GM18519 (cell line): ENCODE measurements at regions not wholly inside any gene's neighbourhood (a gene's known extent, or its start where the extent isn't known, plus 50 kb on each side); places are given as distances from the start of the nearest gene placed in this dataset.

Experiments used
- ATAC-seq: cut with Tn5 transposase; IDR thresholded peaks from one replicate; pipeline ENCODE4 v1.9.1; 2021; ENCODE audit warnings: mild to moderate bottlenecking, moderate library complexity; ENCODE audit not compliant: unreplicated experiment, low FRiP score

DNA sequence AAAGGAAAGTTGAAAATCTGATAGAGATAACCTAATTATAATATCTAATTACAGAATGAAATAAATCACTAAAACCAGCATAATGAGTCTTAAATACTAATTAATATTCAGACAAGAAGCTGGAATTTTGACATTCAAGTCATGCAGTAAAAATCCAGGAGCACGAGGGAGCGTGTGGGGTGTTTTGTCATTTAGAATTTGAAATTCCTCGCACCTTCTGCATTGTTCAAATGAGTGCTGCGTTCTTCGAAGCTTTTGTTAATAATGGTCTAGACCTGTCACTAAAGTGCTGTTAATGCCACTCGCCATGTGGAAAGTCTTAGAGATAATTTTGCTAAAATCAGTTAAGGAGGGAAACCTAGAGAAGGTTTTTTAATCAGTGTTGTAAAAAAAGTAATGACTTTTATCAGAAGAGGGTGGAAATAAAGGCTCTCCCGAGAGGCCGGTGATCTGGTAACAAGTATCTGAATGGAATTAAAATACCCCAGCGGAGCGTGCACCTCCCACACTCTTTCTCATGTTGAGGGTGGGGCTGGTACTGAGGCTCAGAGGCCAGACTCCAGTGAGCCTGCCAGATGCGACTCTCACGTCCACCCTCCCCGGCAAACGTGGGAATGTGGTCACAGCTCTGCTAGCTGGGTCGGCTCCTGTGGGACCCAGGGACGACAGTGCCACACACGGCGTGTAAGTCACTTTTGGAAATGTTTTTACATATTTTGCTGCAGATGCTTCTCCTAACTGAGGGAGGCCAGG lies 69.4 kb upstream of the MYT1L start:
- no peak for ATAC-seq

DNA sequence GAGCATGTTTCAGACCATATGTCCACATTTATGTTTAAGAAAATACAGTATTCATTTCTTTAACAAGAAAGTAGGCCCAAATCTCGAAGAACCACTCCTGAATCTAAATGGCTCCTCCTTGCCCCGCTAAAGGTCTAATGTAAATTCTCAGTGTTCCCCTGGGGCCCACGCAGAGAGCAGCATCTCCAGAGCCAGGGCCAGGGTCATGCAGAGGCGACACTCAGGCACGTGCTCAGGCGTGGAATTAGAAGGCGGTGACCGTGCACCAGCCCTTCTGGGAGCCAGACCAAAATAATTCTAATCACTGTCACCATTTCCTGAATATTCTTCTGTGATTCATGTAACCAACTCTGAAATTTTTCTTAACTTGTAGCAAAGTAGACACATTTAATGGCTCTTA lies 68.3 kb upstream of the MYT1L start:
- no peak for ATAC-seq

DNA sequence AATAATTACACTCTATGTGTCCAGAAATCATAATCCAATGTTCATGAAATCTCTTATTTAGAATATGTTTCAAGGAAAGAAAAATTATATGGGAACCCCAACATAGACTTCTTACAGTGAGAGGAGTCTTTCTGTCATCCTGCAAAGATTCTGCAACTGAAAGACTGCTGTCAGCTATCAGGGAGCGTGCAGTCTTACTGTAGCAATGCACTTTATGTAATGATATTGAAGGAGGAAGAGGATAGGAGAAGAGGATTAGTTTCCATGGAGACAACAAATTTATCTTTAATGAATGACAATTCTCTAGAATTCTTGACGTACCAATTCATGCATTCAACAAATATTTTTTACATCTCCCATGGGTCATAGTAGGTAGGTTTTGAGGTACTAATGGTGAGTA lies 61.3 kb upstream of the MYT1L start:
- ATAC-seq, result no peak

DNA sequence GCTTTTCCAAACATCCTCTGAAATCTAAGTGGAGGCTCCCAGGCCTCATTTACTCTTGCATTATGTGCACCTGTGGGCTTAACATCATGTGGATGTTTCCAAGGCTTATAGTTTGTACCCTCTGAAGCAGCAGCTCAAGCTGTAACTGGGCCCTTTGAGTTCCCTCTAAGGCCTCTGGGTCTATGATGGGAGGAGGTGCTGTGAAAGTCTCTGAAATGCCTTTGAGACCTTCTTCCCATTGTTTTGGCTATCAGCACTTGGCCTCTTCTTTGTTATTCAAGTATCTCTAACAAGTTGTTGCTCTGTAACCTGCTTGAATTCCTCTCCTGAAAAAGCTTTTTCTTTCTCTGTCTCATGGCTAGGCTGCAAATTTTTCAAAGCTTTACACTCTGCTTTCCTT lies 58.1 kb upstream of the MYT1L start:
- ATAC-seq, result no peak
